MCF 10A (cell line): ENCODE measurements at regions not wholly inside any gene's neighbourhood (a gene's known extent, or its start where the extent isn't known, plus 50 kb on each side); places are given as distances from the start of the nearest gene placed in this dataset.

Experiments
- BruUV-seq: library from RNA; stranded (reverse); fragments of 400-500 nt; replicated peaks from 2 replicates; lab custom pipeline; 2021; lab: Mats Ljungman, UMichigan
- CTCF ChIA-PET: fragments of 300-600 bp; sonication (Branson Sonifier 250); formaldehyde crosslinking; extraction: SDS; loops from one replicate; lab custom pipeline; 2021; ENCODE audit warnings: antibody characterized with exemption, inconsistent platforms; lab: Yijun Ruan, JAX
- POLR2A ChIA-PET: fragments of 300-600, 350-650 bp; sonication (Branson Sonifier 250); formaldehyde crosslinking; extraction: SDS; loops from one replicate; lab custom pipeline; 2020; ENCODE audit warnings: antibody characterized with exemption, inconsistent platforms; lab: Yijun Ruan, JAX
- DNase-seq: peaks from one replicate; pipeline ENCODE4 v3.0.0-alpha.2; 2018; ENCODE audit not compliant: unreplicated experiment
- H3K27ac Mint-ChIP-seq: one replicate; pipeline ENCODE4 v1.8.0; 2022; ENCODE audit warnings: mild to moderate bottlenecking, low read depth, mixed read lengths; ENCODE audit not compliant: unreplicated experiment
- H3K27me3 Mint-ChIP-seq: one replicate; pipeline ENCODE4 v1.8.0; 2022; ENCODE audit warnings: mixed read lengths; ENCODE audit not compliant: insufficient read depth, unreplicated experiment
- H3K36me3 Mint-ChIP-seq: one replicate; pipeline ENCODE4 v1.8.0; 2022; ENCODE audit warnings: mild to moderate bottlenecking, moderate library complexity, mixed read lengths; ENCODE audit not compliant: insufficient read depth, unreplicated experiment
- H3K4me1 Mint-ChIP-seq: one replicate; pipeline ENCODE4 v1.8.0; 2022; ENCODE audit warnings: mixed read lengths; ENCODE audit not compliant: insufficient read depth, unreplicated experiment
- H3K4me3 Mint-ChIP-seq: one replicate; pipeline ENCODE4 v1.8.0; 2022; ENCODE audit warnings: mild to moderate bottlenecking, moderate library complexity, mixed read lengths; ENCODE audit not compliant: unreplicated experiment
- H3K9me3 Mint-ChIP-seq: one replicate; pipeline ENCODE4 v1.8.0; 2022; ENCODE audit warnings: mixed read lengths; ENCODE audit not compliant: unreplicated experiment
- intact Hi-C: fragments of 100-400 bp; cut with micrococcal nuclease; formaldehyde crosslinking; loops from 2 replicates; pipeline ENCODE4 v1.14.1; 2022
- TF ChIP-seq, protein P1 (sequence below): fragments of 200-600 bp; IDR thresholded peaks from one replicate; pipeline ENCODE4 v1.8.0; 2022; ENCODE audit warnings: antibody characterized with exemption, mild to moderate bottlenecking; ENCODE audit not compliant: unreplicated experiment

GRCh38 chr6:113634352-113635163, 222.6 kb upstream of the MARCKS start:
- no peaks in the 10 kb centered on the region for H3K36me3 Mint-ChIP-seq
- H3K4me3 Mint-ChIP-seq = no peak overlapping the region
- H3K9me3 Mint-ChIP-seq = no peaks in the 10 kb centered on the region
- no TSS peak for BruUV-seq
- no peaks in the 10 kb centered on the region for H3K27me3 Mint-ChIP-seq
- peaks cover 27% of the 10 kb centered on the region for H3K4me1 Mint-ChIP-seq
- peak overlapping the region; percentile 3 for H3K27ac Mint-ChIP-seq
- TF ChIP-seq, protein P1, sequence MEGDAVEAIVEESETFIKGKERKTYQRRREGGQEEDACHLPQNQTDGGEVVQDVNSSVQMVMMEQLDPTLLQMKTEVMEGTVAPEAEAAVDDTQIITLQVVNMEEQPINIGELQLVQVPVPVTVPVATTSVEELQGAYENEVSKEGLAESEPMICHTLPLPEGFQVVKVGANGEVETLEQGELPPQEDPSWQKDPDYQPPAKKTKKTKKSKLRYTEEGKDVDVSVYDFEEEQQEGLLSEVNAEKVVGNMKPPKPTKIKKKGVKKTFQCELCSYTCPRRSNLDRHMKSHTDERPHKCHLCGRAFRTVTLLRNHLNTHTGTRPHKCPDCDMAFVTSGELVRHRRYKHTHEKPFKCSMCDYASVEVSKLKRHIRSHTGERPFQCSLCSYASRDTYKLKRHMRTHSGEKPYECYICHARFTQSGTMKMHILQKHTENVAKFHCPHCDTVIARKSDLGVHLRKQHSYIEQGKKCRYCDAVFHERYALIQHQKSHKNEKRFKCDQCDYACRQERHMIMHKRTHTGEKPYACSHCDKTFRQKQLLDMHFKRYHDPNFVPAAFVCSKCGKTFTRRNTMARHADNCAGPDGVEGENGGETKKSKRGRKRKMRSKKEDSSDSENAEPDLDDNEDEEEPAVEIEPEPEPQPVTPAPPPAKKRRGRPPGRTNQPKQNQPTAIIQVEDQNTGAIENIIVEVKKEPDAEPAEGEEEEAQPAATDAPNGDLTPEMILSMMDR = no peak
- ChIA-PET POLR2A (interaction anchor here (0.6 to 6.6 kb wide), 4 partner anchors 8 to 32 kb away, joined by 4 to 58 read pairs (median 25); no protein-coding TSS in a partner anchor), CTCF (interaction anchor here (0.9 kb wide), 1 partner anchor 8 kb away, joined by 3 read pairs; no protein-coding TSS in a partner anchor)
- intact Hi-C loops = loop anchor here (5.0 kb wide), 1 partner anchor 58 kb away; no protein-coding TSS in a partner anchor
- peak; percentile 51 for DNase-seq

DNA sequence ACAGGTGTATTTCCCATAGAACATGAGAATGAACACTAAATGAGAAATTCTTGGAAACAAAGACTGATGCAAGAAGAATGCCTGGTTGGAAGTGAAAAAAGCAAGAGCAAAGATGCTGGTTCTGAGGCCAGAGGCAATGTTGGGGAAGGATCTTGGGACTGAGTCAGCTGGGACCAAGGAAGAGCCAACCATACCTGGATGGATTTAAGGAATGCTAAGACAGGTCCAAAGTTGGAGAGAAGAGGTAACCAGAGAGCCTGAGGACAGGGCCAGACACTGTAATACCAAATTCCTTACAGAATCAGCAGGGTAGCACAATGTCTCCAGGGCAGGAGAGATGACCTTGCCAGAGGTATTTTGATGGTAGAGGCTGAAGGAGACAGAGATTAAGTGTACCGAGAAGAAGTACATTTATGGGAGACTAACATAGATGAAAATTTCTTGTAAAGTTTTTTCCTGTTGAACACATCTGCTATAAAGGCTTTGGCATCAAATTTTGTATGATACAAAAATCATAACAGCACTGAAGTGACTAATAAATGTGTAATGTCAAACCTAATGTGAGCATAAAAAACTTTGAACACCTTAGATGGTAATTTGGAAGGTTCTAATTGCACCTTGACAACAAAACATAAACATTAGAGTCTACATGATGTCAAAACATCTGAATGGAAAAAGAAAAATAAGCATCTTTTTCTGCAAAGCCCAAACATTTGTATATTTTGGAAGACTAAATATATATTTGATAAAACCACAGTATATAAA, 221.7 kb upstream of the MARCKS start:
- Mint-ChIP-seq H3K4me3 (no peak overlapping the region), H3K4me1 (peaks cover 22% of the 10 kb centered on the region), H3K36me3 (no peaks in the 10 kb centered on the region), H3K27me3 (no peaks in the 10 kb centered on the region), H3K27ac (peak overlapping the region; percentile 3), H3K9me3 (no peaks in the 10 kb centered on the region)
- BruUV-seq = no TSS peak
- ChIA-PET POLR2A (interaction anchor here (0.6 to 6.6 kb wide), 4 partner anchors 10 to 187 kb away, joined by 3 to 58 read pairs (median 3); no protein-coding TSS in a partner anchor), CTCF (interaction anchor here (0.9 to 1.0 kb wide), 2 partner anchors 8 to 13 kb away, joined by 3 read pairs; no protein-coding TSS in a partner anchor)
- intact Hi-C loops = no loop called here
- no peak for DNase-seq
- TF ChIP-seq, protein P1 = no peak

- Mint-ChIP-seq H3K9me3 (no peaks in the 10 kb centered on the region), H3K4me1 (peaks cover 14% of the 10 kb centered on the region), H3K4me3 (no peak overlapping the region), H3K36me3 (no peaks in the 10 kb centered on the region), H3K27me3 (no peaks in the 10 kb centered on the region), H3K27ac (no peak overlapping the region)
- intact Hi-C loops = no loop called here
- no TSS peak for BruUV-seq
- DNase-seq = no peak
- ChIA-PET CTCF (interaction anchor here (0.6 to 1.0 kb wide), 3 partner anchors 12 to 630 kb away, joined by 3 read pairs; no protein-coding TSS in a partner anchor), POLR2A (interaction anchor here (0.7 to 1.7 kb wide), 3 partner anchors 9 to 187 kb away, joined by 3 to 5 read pairs (median 3); no protein-coding TSS in a partner anchor)
- TF ChIP-seq, protein P1 = no peak
Measured at GRCh38 chr6:113636357-113636824, 220.8 kb upstream of the MARCKS start.

GRCh38 chr6:113640051-113640450, 217.1 kb upstream of the MARCKS start:
- no peak for DNase-seq
- BruUV-seq = no TSS peak
- H3K4me3 Mint-ChIP-seq = no peak overlapping the region
- H3K4me1 Mint-ChIP-seq = peaks cover 14% of the 10 kb centered on the region
- intact Hi-C loops = no loop called here
- TF ChIP-seq, protein P1 = no peak
- H3K36me3 Mint-ChIP-seq = no peaks in the 10 kb centered on the region
- no peaks in the 10 kb centered on the region for H3K27me3 Mint-ChIP-seq
- ChIA-PET POLR2A (no interaction called here), CTCF (interaction anchor here (1.2 kb wide), 1 partner anchor 219 kb away, joined by 3 read pairs; no protein-coding TSS in a partner anchor)
- no peaks in the 10 kb centered on the region for H3K9me3 Mint-ChIP-seq
- no peak overlapping the region for H3K27ac Mint-ChIP-seq
